Ishikawa (cell line): ENCODE measurements at regions not wholly inside any gene's neighbourhood (a gene's known extent, or its start where the extent isn't known, plus 50 kb on each side); places are given as distances from the start of the nearest gene placed in this dataset.
A peak's percentile ranks its signal among the peaks of the same experiment; 100 is the strongest.

Source experiments
- CEBPB ChIP-seq: IDR thresholded peaks from 2 replicates; pipeline ENCODE4 v1.6.1; 2012
- CREB1 ChIP-seq: IDR thresholded peaks from 2 replicates; pipeline ENCODE4 v1.6.1; 2012; ENCODE audit warnings: low read depth
- EGR1 ChIP-seq: IDR thresholded peaks from 2 replicates; pipeline ENCODE4 v1.6.1; 2012
- EP300 ChIP-seq: IDR thresholded peaks from 2 replicates; pipeline ENCODE4 v1.6.1; 2012; ENCODE audit warnings: borderline replicate concordance
- FOXM1 ChIP-seq: IDR thresholded peaks from 2 replicates; pipeline ENCODE4 v1.6.1; 2012; ENCODE audit warnings: low read depth, borderline replicate concordance
- NFIC ChIP-seq: IDR thresholded peaks from 2 replicates; pipeline ENCODE4 v1.6.1; 2012
- RAD21 ChIP-seq: IDR thresholded peaks from 2 replicates; pipeline ENCODE4 v1.6.1; 2012; ENCODE audit warnings: low read depth
- TAF1 ChIP-seq: IDR thresholded peaks from 2 replicates; pipeline ENCODE4 v1.6.1; 2012; ENCODE audit warnings: low read depth, mild to moderate bottlenecking
- TCF12 ChIP-seq: IDR thresholded peaks from 2 replicates; pipeline ENCODE4 v1.6.1; 2012; ENCODE audit warnings: low read depth
- TEAD4 ChIP-seq: IDR thresholded peaks from 2 replicates; pipeline ENCODE4 v1.6.1; 2012
- YY1 ChIP-seq: IDR thresholded peaks from 2 replicates; pipeline ENCODE4 v1.6.1; 2012; ENCODE audit warnings: low read depth
- ZBTB7A ChIP-seq: IDR thresholded peaks from 2 replicates; pipeline ENCODE4 v1.6.1; 2012; ENCODE audit warnings: low read depth
- TF ChIP-seq, protein P1 (sequence below): IDR thresholded peaks from 2 replicates; pipeline ENCODE4 v1.6.1; 2012; ENCODE audit warnings: low read depth, mild to moderate bottlenecking
- TF ChIP-seq, protein P2 (sequence below): IDR thresholded peaks from 2 replicates; pipeline ENCODE4 v1.6.1; 2012
- TF ChIP-seq, protein P3 (sequence below): IDR thresholded peaks from 2 replicates; pipeline ENCODE4 v1.6.1; 2012

DNA sequence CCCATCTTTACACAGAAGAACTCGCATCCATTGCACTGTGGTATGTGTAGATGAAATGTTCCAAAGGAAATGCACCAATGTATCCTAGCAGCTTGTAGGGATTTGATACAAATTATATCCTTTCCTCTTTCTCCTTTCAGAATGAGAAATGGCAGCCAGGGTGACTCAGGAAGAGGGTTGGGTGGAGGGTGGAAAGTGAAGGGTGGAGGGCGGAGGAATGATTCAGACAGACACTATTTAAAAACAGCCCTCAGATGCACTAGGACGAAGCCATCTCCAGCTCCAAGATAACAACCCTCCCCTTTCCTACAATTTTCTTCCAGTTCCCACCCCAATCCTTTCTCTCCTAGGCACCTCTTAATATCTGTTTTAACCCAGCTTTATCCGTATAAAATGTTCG, 96.2 kb upstream of the STK39 start:
- TF ChIP-seq CREB1 (no peak), TCF12 (no peak), FOXM1 (no peak), EP300 (no peak), TEAD4 (no peak), CEBPB (no peak), YY1 (no peak), RAD21 (no peak), TAF1 (no peak), NFIC (no peak), EGR1 (no peak), ZBTB7A (no peak)
- TF ChIP-seq, protein P1, sequence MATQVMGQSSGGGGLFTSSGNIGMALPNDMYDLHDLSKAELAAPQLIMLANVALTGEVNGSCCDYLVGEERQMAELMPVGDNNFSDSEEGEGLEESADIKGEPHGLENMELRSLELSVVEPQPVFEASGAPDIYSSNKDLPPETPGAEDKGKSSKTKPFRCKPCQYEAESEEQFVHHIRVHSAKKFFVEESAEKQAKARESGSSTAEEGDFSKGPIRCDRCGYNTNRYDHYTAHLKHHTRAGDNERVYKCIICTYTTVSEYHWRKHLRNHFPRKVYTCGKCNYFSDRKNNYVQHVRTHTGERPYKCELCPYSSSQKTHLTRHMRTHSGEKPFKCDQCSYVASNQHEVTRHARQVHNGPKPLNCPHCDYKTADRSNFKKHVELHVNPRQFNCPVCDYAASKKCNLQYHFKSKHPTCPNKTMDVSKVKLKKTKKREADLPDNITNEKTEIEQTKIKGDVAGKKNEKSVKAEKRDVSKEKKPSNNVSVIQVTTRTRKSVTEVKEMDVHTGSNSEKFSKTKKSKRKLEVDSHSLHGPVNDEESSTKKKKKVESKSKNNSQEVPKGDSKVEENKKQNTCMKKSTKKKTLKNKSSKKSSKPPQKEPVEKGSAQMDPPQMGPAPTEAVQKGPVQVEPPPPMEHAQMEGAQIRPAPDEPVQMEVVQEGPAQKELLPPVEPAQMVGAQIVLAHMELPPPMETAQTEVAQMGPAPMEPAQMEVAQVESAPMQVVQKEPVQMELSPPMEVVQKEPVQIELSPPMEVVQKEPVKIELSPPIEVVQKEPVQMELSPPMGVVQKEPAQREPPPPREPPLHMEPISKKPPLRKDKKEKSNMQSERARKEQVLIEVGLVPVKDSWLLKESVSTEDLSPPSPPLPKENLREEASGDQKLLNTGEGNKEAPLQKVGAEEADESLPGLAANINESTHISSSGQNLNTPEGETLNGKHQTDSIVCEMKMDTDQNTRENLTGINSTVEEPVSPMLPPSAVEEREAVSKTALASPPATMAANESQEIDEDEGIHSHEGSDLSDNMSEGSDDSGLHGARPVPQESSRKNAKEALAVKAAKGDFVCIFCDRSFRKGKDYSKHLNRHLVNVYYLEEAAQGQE, result no peak
- TF ChIP-seq, protein P2, sequence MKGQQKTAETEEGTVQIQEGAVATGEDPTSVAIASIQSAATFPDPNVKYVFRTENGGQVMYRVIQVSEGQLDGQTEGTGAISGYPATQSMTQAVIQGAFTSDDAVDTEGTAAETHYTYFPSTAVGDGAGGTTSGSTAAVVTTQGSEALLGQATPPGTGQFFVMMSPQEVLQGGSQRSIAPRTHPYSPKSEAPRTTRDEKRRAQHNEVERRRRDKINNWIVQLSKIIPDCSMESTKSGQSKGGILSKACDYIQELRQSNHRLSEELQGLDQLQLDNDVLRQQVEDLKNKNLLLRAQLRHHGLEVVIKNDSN, result no peak
- TF ChIP-seq, protein P3, sequence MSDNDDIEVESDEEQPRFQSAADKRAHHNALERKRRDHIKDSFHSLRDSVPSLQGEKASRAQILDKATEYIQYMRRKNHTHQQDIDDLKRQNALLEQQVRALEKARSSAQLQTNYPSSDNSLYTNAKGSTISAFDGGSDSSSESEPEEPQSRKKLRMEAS, result no peak

DNA sequence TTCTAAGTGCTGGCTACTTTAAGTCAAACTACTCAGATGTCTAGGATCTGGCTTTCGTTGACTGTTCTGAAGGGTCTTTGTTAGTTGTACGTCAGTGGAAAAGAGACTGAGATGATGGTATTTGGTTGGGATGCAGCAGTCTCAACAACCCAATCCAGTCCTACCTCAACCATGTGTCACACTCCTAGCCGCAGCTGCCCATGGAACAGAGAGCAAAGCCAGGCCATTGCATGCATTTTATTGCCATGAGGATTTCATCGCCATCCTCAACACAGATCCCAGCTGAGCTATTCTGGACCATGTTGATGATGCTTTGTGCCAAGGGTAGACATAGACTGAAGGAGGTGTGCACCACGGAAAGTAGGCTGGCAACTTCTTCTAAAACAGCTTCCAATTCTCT, 97.3 kb upstream of the STK39 start:
- TF ChIP-seq, protein P3, result no peak
- TF ChIP-seq TEAD4, result no peak
- TF ChIP-seq FOXM1, result no peak
- TF ChIP-seq ZBTB7A, result no peak
- TF ChIP-seq EP300, result no peak

DNA sequence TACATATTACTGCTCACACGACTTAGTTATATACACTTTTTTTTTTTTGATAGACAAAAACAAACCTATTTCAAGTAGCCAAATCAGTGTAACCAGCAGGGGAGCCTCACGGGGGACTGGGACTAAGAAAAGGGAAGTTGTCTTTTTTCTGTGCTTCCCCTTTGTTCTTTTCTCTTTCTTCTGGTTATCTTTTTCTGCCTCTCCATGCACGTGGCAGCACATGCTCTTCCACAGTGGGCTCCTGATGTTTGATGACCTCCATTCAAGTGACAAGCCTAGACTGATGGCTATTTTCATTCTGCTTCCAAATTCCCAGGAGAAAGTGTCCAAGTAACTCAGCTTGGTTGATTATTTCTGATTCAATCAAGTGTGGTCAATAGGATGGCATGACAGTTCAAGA, 98.2 kb upstream of the STK39 start:
- TF ChIP-seq YY1, result no peak
- no peak for TF ChIP-seq ZBTB7A
- no peak for TF ChIP-seq EGR1
- TF ChIP-seq CREB1, result no peak
- no peak for TF ChIP-seq TCF12
- TF ChIP-seq CEBPB, result no peak
- TF ChIP-seq, protein P2, result no peak
- TF ChIP-seq TAF1, result no peak
- no peak for TF ChIP-seq FOXM1
- no peak for TF ChIP-seq TEAD4
- TF ChIP-seq, protein P1, result no peak
- no peak for TF ChIP-seq NFIC
- TF ChIP-seq EP300, result no peak

DNA sequence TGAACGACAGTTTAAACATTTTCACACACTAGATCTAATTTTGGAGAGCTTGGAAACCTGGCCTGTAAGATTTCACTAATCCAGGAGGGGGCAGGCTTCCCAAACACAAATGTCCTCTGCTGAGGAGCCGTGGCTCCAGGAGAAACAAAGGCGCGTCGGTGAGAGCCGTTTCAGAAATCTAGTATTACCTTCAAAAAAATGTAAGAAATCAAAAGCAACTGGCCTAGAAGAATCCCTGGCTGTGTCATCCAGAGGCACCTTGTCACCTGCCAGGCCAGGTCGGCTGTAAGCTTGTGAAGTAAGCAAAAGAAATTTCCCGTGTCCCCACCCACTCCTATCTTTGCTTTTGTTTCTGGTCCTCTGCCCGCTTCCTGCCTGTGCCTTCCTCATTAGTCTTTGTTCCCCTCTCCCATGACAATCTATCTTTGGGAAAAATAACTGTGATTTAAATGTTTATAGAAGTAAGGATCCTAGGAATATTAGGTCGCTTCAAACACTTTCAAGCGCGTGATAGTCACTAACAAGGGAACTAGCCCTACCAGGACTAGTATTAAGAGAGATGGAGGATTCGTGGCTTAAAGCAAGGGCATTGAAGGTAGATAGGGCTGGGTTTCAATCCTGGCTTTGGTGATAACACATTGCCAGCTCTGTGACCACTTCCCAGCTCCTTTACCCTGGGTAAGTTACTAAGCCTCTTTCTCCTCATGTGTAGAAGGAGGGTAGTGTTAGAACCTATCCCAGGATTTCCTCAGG, 99.5 kb upstream of the STK39 start:
- TF ChIP-seq RAD21 (peak; percentile 89), CEBPB (no peak), CREB1 (no peak), YY1 (no peak), TEAD4 (no peak), EP300 (no peak), EGR1 (0 out of 2 replicates have a peak, but pooled peaks have one; percentile 12)

DNA sequence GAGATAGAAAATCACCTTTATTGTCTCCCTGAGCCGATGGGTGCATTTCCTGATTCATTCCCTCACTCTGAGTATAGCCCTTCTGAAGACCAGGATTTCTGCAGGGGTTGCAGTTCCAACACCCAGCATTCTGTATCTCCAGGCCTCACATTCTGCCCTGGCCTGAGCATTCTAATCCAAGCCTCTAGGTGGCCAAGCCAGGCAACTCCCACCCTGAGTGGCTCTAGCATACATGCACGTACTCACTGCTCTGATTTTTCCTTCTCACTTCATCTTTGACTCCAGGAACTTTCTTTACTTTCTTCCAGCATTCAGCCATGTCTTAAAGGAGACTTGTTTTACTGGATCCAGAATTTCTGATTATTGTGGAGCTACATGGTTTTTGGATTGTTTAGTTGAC, 100.7 kb upstream of the STK39 start:
- no peak for TF ChIP-seq NFIC
- TF ChIP-seq, protein P3, result no peak
- peak; percentile 27; the same call in 1 of the 2 replicates for TF ChIP-seq RAD21
- TF ChIP-seq TEAD4, result no peak
- TF ChIP-seq, protein P1, result no peak
- TF ChIP-seq, protein P2, result no peak
- no peak for TF ChIP-seq CEBPB
- TF ChIP-seq YY1, result no peak
